NCI-H1092 treated with DMSO at 0.1 percent for 48 hours (cell line): ENCODE measurements at regions not wholly inside any gene's neighbourhood (a gene's known extent, or its start where the extent isn't known, plus 50 kb on each side); places are given as distances from the start of the nearest gene placed in this dataset.
"Not testable (repeated sequence)": the region's sequence is repeated elsewhere in the genome, so short reads cannot be mapped to it uniquely, and the experiment has no call there.

ENCODE experiments used
- DNase-seq: peaks from one replicate; lab custom pipeline; 2025; lab: John Stamatoyannopoulos, UW

- DNase-seq: no peak
Observed at GRCh38 chr22:27312966-27313855, 488.3 kb downstream of the MN1 start.

GRCh38 chr22:27314276-27314807, 487.2 kb downstream of the MN1 start:
- DNase-seq: no peak

GRCh38 chr22:27315833-27316232, 485.7 kb downstream of the MN1 start:
- DNase-seq: no peak

- no peak for DNase-seq
Observed at GRCh38 chr22:27317096-27317495, 484.5 kb downstream of the MN1 start.

GRCh38 chr22:27317971-27318428, 483.6 kb downstream of the MN1 start:
- DNase-seq: no peak

- no peak for DNase-seq
Observed at GRCh38 chr22:27318516-27318915, 483.0 kb downstream of the MN1 start.

- no peak for DNase-seq
Observed at GRCh38 chr22:27323661-27324060, 477.9 kb downstream of the MN1 start.

GRCh38 chr22:27324908-27325307, 476.6 kb downstream of the MN1 start:
- DNase-seq: not testable (repeated sequence)

GRCh38 chr22:27327497-27327896, 474.1 kb downstream of the MN1 start:
- no peak for DNase-seq

- DNase-seq: no peak
Observed at GRCh38 chr22:27327981-27328721, 473.4 kb downstream of the MN1 start.

- no peak for DNase-seq
Observed at GRCh38 chr22:27329131-27329850, 472.3 kb downstream of the MN1 start.

GRCh38 chr22:27329966-27330645, 471.4 kb downstream of the MN1 start:
- DNase-seq: no peak

- peak; percentile 36 for DNase-seq
Observed at GRCh38 chr22:27331526-27332281, 469.9 kb downstream of the MN1 start.

GRCh38 chr22:27335102-27335660, 466.4 kb downstream of the MN1 start:
- DNase-seq: no peak

GRCh38 chr22:27336151-27337090, 465.1 kb downstream of the MN1 start:
- no peak for DNase-seq

- no peak for DNase-seq
Observed at GRCh38 chr22:27337676-27338075, 463.9 kb downstream of the MN1 start.

- no peak for DNase-seq
Observed at GRCh38 chr22:27340047-27340446, 461.5 kb downstream of the MN1 start.

GRCh38 chr22:27344546-27344945, 457.0 kb downstream of the MN1 start:
- DNase-seq: no peak

GRCh38 chr22:27345691-27346090, 455.9 kb downstream of the MN1 start:
- peak; percentile 23 for DNase-seq
